A673 (cell line): ENCODE measurements at regions not wholly inside any gene's neighbourhood (a gene's known extent, or its start where the extent isn't known, plus 50 kb on each side); places are given as distances from the start of the nearest gene placed in this dataset.

Experiments used
- CTCF ChIP-seq: fragments of 300-800, 200-600 bp; sonication (generic); conservative IDR thresholded peaks from 2 replicates; pipeline ENCODE4 v1.5.1; 2017; ENCODE audit warnings: low read depth, mild to moderate bottlenecking, antibody characterized with exemption, low read length, moderate library complexity, mixed read lengths
- EZH2 ChIP-seq: fragments of 200-600 bp; sonication (generic); IDR thresholded peaks from 2 replicates; pipeline ENCODE4 v1.6.1; 2017; ENCODE audit warnings: borderline replicate concordance, low read depth, mild to moderate bottlenecking, mixed read lengths, antibody characterized with exemption, low read length; ENCODE audit not compliant: poor library complexity, severe bottlenecking

GRCh38 chr6:137728386-137729349 is 138.4 kb upstream of the TNFAIP3 start:
- TF ChIP-seq CTCF (no peak), EZH2 (no peak)
